Kidney glomerular epithelial cell (primary cell): ENCODE measurements at regions not wholly inside any gene's neighbourhood (a gene's known extent, or its start where the extent isn't known, plus 50 kb on each side); places are given as distances from the start of the nearest gene placed in this dataset.
"Not testable (repeated sequence)": the region's sequence is repeated elsewhere in the genome, so short reads cannot be mapped to it uniquely, and the experiment has no call there.

ENCODE experiments used
- DNase-seq: peaks from one replicate; lab custom pipeline; 2025; lab: John Stamatoyannopoulos, UW

GRCh38 chr3:5980475-5980874, 793.0 kb downstream of the EDEM1 start:
- DNase-seq: no peak

GRCh38 chr3:5994651-5995050, 807.1 kb downstream of the EDEM1 start:
- no peak for DNase-seq

DNA sequence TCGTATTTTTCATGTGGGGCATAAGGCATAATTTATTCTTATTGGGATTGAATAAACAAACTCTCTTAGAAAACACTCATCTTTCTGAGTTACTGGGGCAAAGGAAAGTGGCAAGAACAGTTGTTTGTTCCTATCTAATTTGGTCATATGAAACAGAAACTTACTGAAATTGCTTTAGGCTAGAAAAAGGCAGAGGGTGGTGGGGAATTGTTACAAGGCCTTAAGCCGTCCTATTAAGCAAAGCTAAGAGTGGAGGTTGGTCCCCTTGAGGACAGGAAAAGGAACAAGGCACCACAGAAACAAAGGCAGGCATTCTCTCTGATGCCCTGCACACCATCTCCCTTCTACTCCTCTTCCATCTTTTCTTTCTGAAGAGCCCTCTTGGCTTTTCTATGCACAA, 830.9 kb downstream of the EDEM1 start:
- DNase-seq: no peak

DNA sequence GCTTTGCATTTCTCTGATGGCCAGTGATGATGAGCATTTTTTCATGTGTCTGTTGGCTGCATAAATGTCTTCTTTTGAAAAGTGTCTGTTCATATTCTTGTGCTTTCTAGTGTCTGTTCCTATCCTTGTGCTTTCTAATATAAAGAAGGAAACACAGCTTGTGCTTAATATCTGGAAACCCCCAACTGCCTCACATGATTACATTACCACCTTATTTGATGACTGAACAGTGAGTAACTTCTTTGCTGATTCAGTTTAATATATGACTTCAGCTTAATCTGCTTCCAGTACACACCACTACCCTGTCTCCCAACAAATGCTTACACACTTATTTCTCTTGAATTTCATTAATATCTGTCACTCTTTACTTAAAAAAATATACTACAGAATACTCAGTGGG, 835.1 kb downstream of the EDEM1 start:
- DNase-seq: no peak

DNA sequence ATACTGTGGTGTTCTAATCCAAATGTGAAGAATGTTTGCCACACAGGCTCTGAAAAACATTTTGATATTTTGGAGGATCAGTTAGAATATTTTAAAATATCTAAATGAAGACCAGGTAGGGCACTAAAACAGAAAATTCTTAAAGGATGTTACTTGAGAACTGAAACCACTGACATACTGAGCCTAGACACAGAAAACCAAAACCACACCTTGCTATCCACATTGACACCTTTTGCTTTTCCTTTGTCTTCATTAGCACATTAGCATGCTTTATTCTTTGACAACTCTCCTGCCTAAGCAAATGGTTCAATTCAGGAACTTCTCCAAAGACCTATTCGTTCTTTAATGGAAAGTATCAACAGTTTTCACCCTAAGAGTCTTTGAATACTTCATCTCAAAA, 835.9 kb upstream of the GRM7 start:
- no peak for DNase-seq

DNA sequence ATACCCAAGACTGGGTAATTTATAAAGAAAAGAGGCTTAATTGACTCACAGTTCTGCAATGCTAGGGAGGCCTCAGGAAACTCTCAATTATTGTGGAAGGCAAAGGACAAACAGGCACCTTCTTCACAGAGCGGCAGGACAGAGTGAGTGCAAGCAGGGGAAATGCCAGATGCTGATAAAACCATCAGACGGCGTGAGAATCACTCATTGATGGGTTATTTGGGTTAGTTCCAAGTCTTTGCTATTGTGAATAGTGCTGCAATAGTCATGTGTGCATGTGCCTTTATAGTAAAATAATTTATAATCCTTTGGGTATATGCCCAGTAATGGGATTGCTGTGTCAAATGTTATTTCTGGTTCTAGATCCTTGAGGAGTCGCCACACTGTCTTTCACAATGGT, 830.3 kb upstream of the GRM7 start:
- not testable (repeated sequence) for DNase-seq

GRCh38 chr3:6035626-6036025, 825.3 kb upstream of the GRM7 start:
- DNase-seq: no peak

- no peak for DNase-seq
Observed at GRCh38 chr3:6039971-6040370, 820.9 kb upstream of the GRM7 start.

GRCh38 chr3:6041894-6042293, 819.0 kb upstream of the GRM7 start:
- no peak for DNase-seq

GRCh38 chr3:6047016-6047415, 813.9 kb upstream of the GRM7 start:
- no peak for DNase-seq

GRCh38 chr3:6060251-6060650, 800.7 kb upstream of the GRM7 start:
- DNase-seq: no peak

DNA sequence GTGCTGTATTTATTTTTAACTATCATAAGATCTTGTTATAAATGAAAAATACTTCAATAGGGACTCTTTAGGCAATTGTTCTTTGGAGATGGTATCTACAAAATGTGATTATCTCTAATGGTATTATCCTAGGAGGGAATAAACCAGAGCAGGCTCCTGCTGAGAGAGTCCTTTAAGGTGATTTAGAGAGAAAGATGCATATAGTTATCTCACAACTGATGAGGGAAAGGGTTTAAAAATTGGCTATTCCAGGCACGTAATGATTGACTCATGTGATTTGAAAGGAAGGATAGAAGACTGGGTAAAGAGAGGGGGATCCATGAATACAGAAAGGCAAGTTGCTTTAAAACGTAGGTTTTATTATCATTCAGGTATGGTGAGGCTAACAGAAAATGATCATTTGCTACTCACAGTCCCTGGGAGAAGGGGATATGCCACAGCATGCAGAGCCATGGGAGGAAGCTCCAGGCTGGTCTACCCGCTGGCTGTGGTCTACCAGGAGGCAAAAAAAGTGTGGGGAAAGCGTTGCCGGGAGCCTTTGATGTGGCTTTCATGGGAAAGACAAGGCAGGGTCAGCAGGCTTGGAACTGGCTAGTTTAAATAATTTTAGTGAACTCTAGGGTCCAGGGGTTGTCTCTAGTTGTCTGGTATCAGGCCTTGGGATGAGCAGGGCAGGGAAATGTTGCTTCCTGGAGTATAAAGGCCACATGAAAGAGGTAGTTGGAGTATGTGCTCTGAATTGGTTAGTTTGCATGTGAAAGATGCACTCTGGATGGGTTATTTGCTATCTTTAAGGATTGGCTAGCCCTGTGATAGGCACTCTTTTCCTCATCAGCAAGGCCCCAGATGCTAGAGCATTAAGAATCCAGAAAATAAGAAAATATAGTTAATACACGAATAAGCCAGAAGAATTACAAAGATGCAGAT, 798.4 kb upstream of the GRM7 start:
- DNase-seq: no peak

GRCh38 chr3:6066397-6066796, 794.5 kb upstream of the GRM7 start:
- no peak for DNase-seq

- peak; percentile 17 for DNase-seq
Observed at GRCh38 chr3:6066868-6067578, 793.9 kb upstream of the GRM7 start.

- no peak for DNase-seq
Observed at GRCh38 chr3:6074952-6075351, 786.0 kb upstream of the GRM7 start.

DNA sequence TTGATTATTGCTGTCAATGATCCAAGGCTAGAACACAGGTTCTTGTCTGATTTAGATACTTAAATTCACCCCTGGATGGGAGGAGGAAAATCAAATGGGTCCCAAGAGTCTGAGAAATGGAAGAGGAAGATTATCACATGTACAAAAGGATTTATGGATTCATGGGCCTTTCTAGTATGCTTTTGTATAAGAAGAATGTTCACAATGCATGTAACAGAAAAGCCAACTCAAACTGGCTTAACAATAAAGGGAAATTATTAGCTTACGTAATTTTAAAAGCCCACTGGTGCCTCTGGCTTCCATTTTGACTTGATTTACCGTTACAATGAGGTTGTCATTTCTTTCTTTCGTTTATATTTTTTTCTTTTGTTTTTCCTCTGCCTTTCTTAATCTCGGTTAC, 782.5 kb upstream of the GRM7 start:
- no peak for DNase-seq

GRCh38 chr3:6079011-6079410, 781.9 kb upstream of the GRM7 start:
- no peak for DNase-seq

GRCh38 chr3:6079561-6080179, 781.2 kb upstream of the GRM7 start:
- DNase-seq: no peak

GRCh38 chr3:6088433-6088832, 772.5 kb upstream of the GRM7 start:
- no peak for DNase-seq

GRCh38 chr3:6089780-6090179, 771.1 kb upstream of the GRM7 start:
- DNase-seq: no peak

DNA sequence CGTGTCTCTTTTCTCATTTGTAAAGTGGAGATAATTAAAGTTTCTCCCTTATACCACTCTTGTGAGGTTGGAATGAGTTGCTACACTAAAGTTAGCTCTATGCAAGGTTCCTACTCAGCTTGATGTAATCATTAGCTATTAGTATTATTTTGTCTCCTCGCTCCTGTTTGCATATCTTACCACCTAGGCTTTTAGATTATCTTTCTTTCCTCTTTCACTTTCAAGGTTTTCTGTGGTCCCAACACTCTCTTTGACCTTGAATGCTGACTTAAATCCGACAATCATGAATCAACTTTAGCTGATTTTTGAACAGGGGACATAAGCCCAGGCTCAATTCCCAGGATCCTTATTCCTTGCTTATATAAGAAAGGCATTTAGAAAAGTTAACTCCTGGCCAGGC, 769.7 kb upstream of the GRM7 start:
- no peak for DNase-seq

DNA sequence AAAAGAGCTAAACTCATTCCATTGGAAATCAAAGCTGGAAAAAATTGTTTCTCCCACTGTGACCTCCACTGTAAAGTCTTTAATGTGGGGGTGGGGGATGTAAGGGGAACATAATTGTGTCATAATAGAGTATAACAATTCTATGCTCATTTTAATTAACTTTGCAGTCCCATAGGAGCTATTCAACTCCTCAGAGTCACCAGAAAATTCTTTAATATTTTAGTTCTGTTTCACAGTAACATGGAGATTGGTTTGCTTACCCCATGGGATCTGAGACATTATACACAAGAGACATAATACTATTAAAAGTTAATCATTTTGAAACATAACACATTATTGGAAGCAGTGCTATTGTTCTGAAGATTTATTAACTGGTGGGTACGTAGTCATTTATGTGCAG, 765.9 kb upstream of the GRM7 start:
- no peak for DNase-seq

DNA sequence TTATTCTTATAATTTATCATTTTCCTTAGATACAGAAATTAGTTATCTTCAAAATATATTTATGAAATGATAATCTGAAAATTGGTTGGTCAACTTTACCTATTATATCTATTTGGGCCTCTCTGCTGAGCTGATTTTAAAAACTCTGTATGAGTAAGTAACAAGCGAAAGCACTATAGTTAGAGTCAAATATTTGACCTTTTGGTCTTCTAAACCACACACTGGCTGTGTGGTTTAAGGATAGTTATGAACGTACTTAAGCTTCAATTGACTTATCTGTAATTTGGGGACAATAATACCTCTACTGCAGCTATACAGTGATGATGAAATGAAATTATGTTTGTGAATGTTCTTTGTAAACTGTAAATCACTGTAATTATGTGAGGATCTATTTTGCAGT, 763.9 kb upstream of the GRM7 start:
- no peak for DNase-seq
